ENCODE measurements at regions not wholly inside any gene's neighbourhood (a gene's known extent, or its start where the extent isn't known, plus 50 kb on each side); places are given as distances from the start of the nearest gene placed in this dataset.

DNA sequence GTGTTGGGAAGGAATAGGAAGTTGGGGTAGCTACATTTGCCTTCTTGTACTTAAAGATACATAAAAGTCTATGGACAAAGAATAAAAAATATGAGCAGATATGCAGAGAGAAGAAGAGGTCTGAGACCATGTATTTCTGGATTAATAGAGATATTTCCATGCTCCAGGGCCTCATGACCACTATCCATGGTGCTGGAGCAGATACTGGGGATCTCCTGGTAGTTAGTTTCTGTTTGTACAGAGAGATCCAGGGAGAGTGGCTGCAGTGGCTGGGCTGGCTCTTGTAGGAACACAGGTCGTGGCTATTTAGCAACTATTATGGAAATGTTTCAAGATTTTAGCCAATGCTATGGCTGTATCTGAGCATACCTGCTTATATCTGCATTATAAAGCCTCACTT lies 184.2 kb upstream of the TMEM161B start:
- no peak overlapping the region for H4K91ac ChIP-seq (replicated peaks; ENCODE audit: insufficient read length, low read length)
- H4K20me1 ChIP-seq (replicated peaks in 1 of 2; ENCODE audit: control insufficient read depth in 1 of 2, insufficient read depth in 2 of 2, low read length in 2 of 2), result no peaks in the 10 kb centered on the region
- H2BK20ac ChIP-seq (ENCODE audit: low read length), result no peak overlapping the region
- no peaks in the 10 kb centered on the region for H3K27me3 ChIP-seq (replicated peaks in 1 of 4; ENCODE audit: control insufficient read depth in 3 of 4, extremely low read depth in 1 of 4, insufficient read depth in 3 of 4, low read length in 3 of 4)
- ChIA-PET CTCF (ENCODE audit: partially characterized antibody) (no interaction called here), POLR2A (ENCODE audit: partially characterized antibody) (no interaction called here)
- H2BK15ac ChIP-seq (ENCODE audit: low read length), result no peak overlapping the region
- no peak overlapping the region for H3K4me3 ChIP-seq (ENCODE audit: extremely low read depth in 1 of 4, insufficient read depth in 2 of 4, low read depth in 3 of 4, low read length in 4 of 4)
- H4K8ac ChIP-seq (ENCODE audit: extremely low read depth, insufficient read depth, low read length), result no peak overlapping the region
- H3K56ac ChIP-seq (replicated peaks; ENCODE audit: insufficient read length, low read depth, low read length), result no peak overlapping the region
- H2AK5ac ChIP-seq (ENCODE audit: low read depth, low read length), result no peak overlapping the region
- no peaks in the 10 kb centered on the region for H3K4me1 ChIP-seq (replicated peaks in 1 of 4; ENCODE audit: control insufficient read depth in 3 of 4, insufficient read depth in 4 of 4, low read length in 3 of 4)
- no peak for TF ChIP-seq BRCA1 (IDR thresholded peaks at IDR 0.05; ENCODE audit: low read depth, low read length)
- no peak overlapping the region for H3K23ac ChIP-seq (ENCODE audit: insufficient read length)
- FAIRE-seq, result no peak
- H3K9ac ChIP-seq (replicated peaks in 1 of 4; ENCODE audit: extremely low read depth in 1 of 4, low read depth in 3 of 4, low read length in 3 of 4), result no peak overlapping the region
- no peaks in the 10 kb centered on the region for H3K79me1 ChIP-seq (ENCODE audit: low read depth, low read length)
- no peak overlapping the region for H2BK5ac ChIP-seq (ENCODE audit: low read depth, low read length)
- no peak overlapping the region for H4K5ac ChIP-seq (ENCODE audit: insufficient read length, low read depth, low read length)
- H3K9me3 ChIP-seq (ENCODE audit: insufficient read depth in 2 of 2, low read depth in 1 of 2, low read length in 1 of 2), result no peaks in the 10 kb centered on the region
- H3K79me2 ChIP-seq (ENCODE audit: control insufficient read depth in 1 of 2, insufficient read depth in 2 of 2, low read length in 2 of 2), result no peaks in the 10 kb centered on the region
- H3K27ac ChIP-seq (ENCODE audit: low read depth, low read length), result no peak overlapping the region
- H3K4me2 ChIP-seq (ENCODE audit: insufficient read depth in 1 of 2, low read depth in 2 of 2, low read length in 2 of 2), result no peak overlapping the region
- H3K14ac ChIP-seq (ENCODE audit: insufficient read length), result no peak overlapping the region
- H3K36me3 ChIP-seq (ENCODE audit: control insufficient read depth in 2 of 4, insufficient read depth in 4 of 4, low read length in 3 of 4), result no peaks in the 10 kb centered on the region
- no peak overlapping the region for H3K18ac ChIP-seq (ENCODE audit: extremely low read depth, low read length)
- no peak overlapping the region for H2BK12ac ChIP-seq (ENCODE audit: low read depth, low read length)
- no peak for DNase-seq (ENCODE audit: low read depth in 1 of 2, low spot score in 2 of 2)
- no peak overlapping the region for H3K4ac ChIP-seq (replicated peaks; ENCODE audit: insufficient read length, low read depth, low read length)
- WGBS, 2 experiments (ENCODE audit: extremely low coverage in 1 of 2, insufficient coverage in 1 of 2, insufficient read length in 1 of 2, insufficient replicate concordance in 2 of 2, low coverage in 1 of 2, low lambda C conversion rate in 2 of 2, missing lambda C conversion rate in 1 of 2), result 68% methylated on average over 1 of the region's 1 CpG; no CpG with 5 or more reads in 1 of the 2 experiments
- H2AFZ ChIP-seq (ENCODE audit: low read length), result no peak overlapping the region
- H3K23me2 ChIP-seq (ENCODE audit: low read depth, low read length), result no peaks in the 10 kb centered on the region
- no peak overlapping the region for H2BK120ac ChIP-seq (replicated peaks; ENCODE audit: low read depth, low read length)
